ENCODE measurements at regions not wholly inside any gene's neighbourhood (a gene's known extent, or its start where the extent isn't known, plus 50 kb on each side); places are given as distances from the start of the nearest gene placed in this dataset.

DNA sequence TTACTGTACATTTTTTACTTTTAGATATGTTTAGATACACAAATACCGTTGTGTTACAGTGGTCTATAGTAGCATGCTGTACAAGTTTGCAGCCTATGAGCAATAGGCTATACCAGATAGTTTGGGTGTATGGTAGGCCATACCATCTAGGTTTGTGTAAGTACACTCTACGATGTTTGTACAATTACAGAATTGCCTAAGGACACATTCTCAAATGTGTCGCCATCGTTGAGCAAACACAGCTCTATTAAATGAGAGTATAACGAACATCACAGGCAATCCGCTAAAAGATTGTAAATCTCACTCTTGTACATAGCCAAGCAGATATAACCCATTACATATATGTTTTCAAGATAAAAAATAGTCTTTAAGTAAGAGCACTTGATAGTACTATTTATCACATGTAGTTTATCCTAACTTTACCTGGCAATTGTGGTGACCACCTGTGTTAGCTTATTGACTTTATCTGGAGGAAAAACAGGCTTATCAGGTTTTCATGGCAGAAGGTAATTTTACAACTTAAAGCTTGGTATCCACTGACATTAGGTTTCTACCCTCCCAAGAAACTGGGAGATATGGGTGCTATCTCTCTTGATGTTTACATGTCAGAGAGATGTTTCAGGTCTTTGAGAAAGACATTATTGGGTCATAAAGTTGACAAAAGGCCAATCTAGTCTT, 898.7 kb downstream of the NSUN3 start:
- no peak overlapping the region for H3K9ac ChIP-seq (ENCODE audit: insufficient read depth, low read length, poor library complexity, severe bottlenecking)
- Mint-ChIP-seq H3K4me1 (no peaks in the 10 kb centered on the region), H3K27ac (no peak overlapping the region), H3K27me3 (ENCODE audit: low read depth in 3 of 3) (peaks cover 0 to 1% (median 0%) of the 10 kb centered on the region in 3 donors), H3K4me3 (no peak overlapping the region), H3K9me3 (peaks cover 0 to 2% (median 0%) of the 10 kb centered on the region in 7 donors), H3K36me3 (no peaks in the 10 kb centered on the region)
- H4K20me1 ChIP-seq (ENCODE audit: insufficient read depth, low read length), result no peaks in the 10 kb centered on the region
- 100% methylated on average over 1 of the region's 6 CpGs for WGBS (ENCODE audit: insufficient coverage)
- no peaks in the 10 kb centered on the region for H3K4me1 ChIP-seq (ENCODE audit: control insufficient read depth in 1 of 2, insufficient read depth in 2 of 2, low read length in 2 of 2)
- no peak overlapping the region for H2AFZ ChIP-seq (ENCODE audit: insufficient read depth, low read depth, low read length, poor library complexity, severe bottlenecking)
- no peaks in the 10 kb centered on the region for H3K79me2 ChIP-seq (ENCODE audit: insufficient read depth, low read length)
- H3K27ac ChIP-seq (ENCODE audit: low read depth in 1 of 2, low read length in 2 of 2), result no peak overlapping the region
- H3K4me3 ChIP-seq (replicated peaks in 1 of 3; ENCODE audit: low read depth in 2 of 3, low read length in 3 of 3), result no peak overlapping the region
- DNase-seq, result no peak
- no peak for TF ChIP-seq CTCF (IDR thresholded peaks at IDR 0.05)
- intact Hi-C loops (cut with micrococcal nuclease), result no loop called here
- H3K4me2 ChIP-seq (replicated peaks; ENCODE audit: extremely low read depth, low read length, poor library complexity, severe bottlenecking), result no peak overlapping the region
- H3K27me3 ChIP-seq (ENCODE audit: control insufficient read depth in 2 of 2, insufficient read depth in 2 of 2, low read length in 2 of 2), result no peaks in the 10 kb centered on the region
- no peaks in the 10 kb centered on the region for H3K36me3 ChIP-seq (replicated peaks in 1 of 2; ENCODE audit: control insufficient read depth in 1 of 2, insufficient read depth in 2 of 2, low read length in 2 of 2)
- peaks cover 0 to 1% of the 10 kb centered on the region in 2 donors for H3K9me3 ChIP-seq (replicated peaks in 1 of 2; ENCODE audit: control insufficient read depth in 1 of 2, insufficient read depth in 1 of 2, low read length in 2 of 2)

- WGBS (ENCODE audit: insufficient coverage), result 0% methylated on average over 1 of the region's 2 CpGs
- Histone ChIP-seq H3K27me3 (ENCODE audit: control insufficient read depth in 2 of 2, insufficient read depth in 2 of 2, low read length in 2 of 2) (no peaks in the 10 kb centered on the region), H3K4me3 (replicated peaks in 1 of 3; ENCODE audit: low read depth in 2 of 3, low read length in 3 of 3) (no peak overlapping the region), H2AFZ (ENCODE audit: insufficient read depth, low read depth, low read length, poor library complexity, severe bottlenecking) (no peak overlapping the region), H3K27ac (ENCODE audit: low read depth in 1 of 2, low read length in 2 of 2) (no peak overlapping the region), H3K4me2 (replicated peaks; ENCODE audit: extremely low read depth, low read length, poor library complexity, severe bottlenecking) (no peak overlapping the region), H3K4me1 (ENCODE audit: control insufficient read depth in 1 of 2, insufficient read depth in 2 of 2, low read length in 2 of 2) (no peaks in the 10 kb centered on the region), H4K20me1 (ENCODE audit: insufficient read depth, low read length) (no peaks in the 10 kb centered on the region), H3K79me2 (ENCODE audit: insufficient read depth, low read length) (no peaks in the 10 kb centered on the region), H3K9ac (ENCODE audit: insufficient read depth, low read length, poor library complexity, severe bottlenecking) (no peak overlapping the region), H3K36me3 (replicated peaks in 1 of 2; ENCODE audit: control insufficient read depth in 1 of 2, insufficient read depth in 2 of 2, low read length in 2 of 2) (no peaks in the 10 kb centered on the region), H3K9me3 (replicated peaks in 1 of 2; ENCODE audit: control insufficient read depth in 1 of 2, insufficient read depth in 1 of 2, low read length in 2 of 2) (peaks cover 0 to 5% of the 10 kb centered on the region in 2 donors)
- no peak for DNase-seq
- H3K27ac Mint-ChIP-seq, result no peak overlapping the region
- no peak for TF ChIP-seq CTCF (IDR thresholded peaks at IDR 0.05)
- no peaks in the 10 kb centered on the region for H3K36me3 Mint-ChIP-seq
- intact Hi-C loops (cut with micrococcal nuclease), result no loop called here
- no peaks in the 10 kb centered on the region for H3K4me1 Mint-ChIP-seq
- no peak overlapping the region for H3K4me3 Mint-ChIP-seq
- H3K27me3 Mint-ChIP-seq (ENCODE audit: low read depth in 3 of 3), result peaks cover 0 to 1% (median 0%) of the 10 kb centered on the region in 3 donors
- H3K9me3 Mint-ChIP-seq, result peaks cover 0 to 5% (median under 1%) of the 10 kb centered on the region in 7 donors
Observed at GRCh38 chr3:94965867-94966475, 903.1 kb downstream of the NSUN3 start.

Data from CD14-positive monocyte (primary cell).